ENCODE measurements at regions not wholly inside any gene's neighbourhood (a gene's known extent, or its start where the extent isn't known, plus 50 kb on each side); places are given as distances from the start of the nearest gene placed in this dataset.

GRCh38 chr20:21571841-21572690 is 58.2 kb upstream of the NKX2-2 start:
- FAIRE-seq (no peak), DNase-seq (ENCODE audit: extremely low read depth in 1 of 4, low spot score in 3 of 4) (peak; percentile 25 to 31 (median 26)), ATAC-seq (0 out of 3 replicates have a peak, but pooled peaks have one; percentile 39)
- ChIA-PET CTCF (ENCODE audit: low intra/inter-chr PET ratio) (interaction anchor here (1.0 kb wide), 1 partner anchor 336 kb away, joined by 9 read pairs; no protein-coding TSS in a partner anchor), POLR2A (interaction anchor here (0.6 kb wide), 1 partner anchor 151 kb away, joined by 3 read pairs; no protein-coding TSS in a partner anchor)
- Histone ChIP-seq H3K4me2 (ENCODE audit: insufficient read depth, low read length) (no peak overlapping the region), H3K36me3 (ENCODE audit: control insufficient read depth, insufficient read depth, low read length) (no peaks in the 10 kb centered on the region), H3K27ac (ENCODE audit: extremely low read depth, low read depth, low read length) (no peak overlapping the region), H3K9me3 (replicated peaks; ENCODE audit: control insufficient read depth, insufficient read depth, low read depth, low read length) (no peaks in the 10 kb centered on the region), H3K79me2 (ENCODE audit: control insufficient read depth, insufficient read depth, low read length) (no peaks in the 10 kb centered on the region), H2AFZ (ENCODE audit: low read depth, low read length) (no peak overlapping the region), H3K9ac (ENCODE audit: insufficient read depth in 1 of 2, low read depth in 2 of 2, low read length in 2 of 2) (no peak overlapping the region), H4K20me1 (replicated peaks; ENCODE audit: control insufficient read depth, insufficient read depth, low read length) (no peaks in the 10 kb centered on the region), H3K9me1 (ENCODE audit: control insufficient read depth, insufficient read depth, low read length) (no peaks in the 10 kb centered on the region), H3K4me1 (replicated peaks in 1 of 2; ENCODE audit: control insufficient read depth in 2 of 2, insufficient read depth in 2 of 2, low read length in 2 of 2) (no peaks in the 10 kb centered on the region; a peak in 2 of 5 replicates), H3K27me3 (ENCODE audit: control insufficient read depth in 2 of 2, insufficient read depth in 2 of 2, low read length in 2 of 2) (peaks cover 0 to 5% of the 10 kb centered on the region in 2 experiments; a peak in 2 of 5 replicates), H3K4me3 (no peak overlapping the region)
- in situ Hi-C loops (cut with MboI): no loop called here
- 7% methylated on average over 14 of the region's 15 CpGs for WGBS (ENCODE audit: insufficient coverage, low coverage, missing lambda C conversion rate)
- intact Hi-C loops (cut with micrococcal nuclease): loop anchor here (2.0 kb wide), 1 partner anchor 735 kb away; no protein-coding TSS in a partner anchor
- no TSS peak for BruUV-seq (replicated peaks)
- TF ChIP-seq, protein P1, sequence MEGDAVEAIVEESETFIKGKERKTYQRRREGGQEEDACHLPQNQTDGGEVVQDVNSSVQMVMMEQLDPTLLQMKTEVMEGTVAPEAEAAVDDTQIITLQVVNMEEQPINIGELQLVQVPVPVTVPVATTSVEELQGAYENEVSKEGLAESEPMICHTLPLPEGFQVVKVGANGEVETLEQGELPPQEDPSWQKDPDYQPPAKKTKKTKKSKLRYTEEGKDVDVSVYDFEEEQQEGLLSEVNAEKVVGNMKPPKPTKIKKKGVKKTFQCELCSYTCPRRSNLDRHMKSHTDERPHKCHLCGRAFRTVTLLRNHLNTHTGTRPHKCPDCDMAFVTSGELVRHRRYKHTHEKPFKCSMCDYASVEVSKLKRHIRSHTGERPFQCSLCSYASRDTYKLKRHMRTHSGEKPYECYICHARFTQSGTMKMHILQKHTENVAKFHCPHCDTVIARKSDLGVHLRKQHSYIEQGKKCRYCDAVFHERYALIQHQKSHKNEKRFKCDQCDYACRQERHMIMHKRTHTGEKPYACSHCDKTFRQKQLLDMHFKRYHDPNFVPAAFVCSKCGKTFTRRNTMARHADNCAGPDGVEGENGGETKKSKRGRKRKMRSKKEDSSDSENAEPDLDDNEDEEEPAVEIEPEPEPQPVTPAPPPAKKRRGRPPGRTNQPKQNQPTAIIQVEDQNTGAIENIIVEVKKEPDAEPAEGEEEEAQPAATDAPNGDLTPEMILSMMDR (IDR thresholded peaks at IDR 0.05 in 2 of 3, conservative IDR thresholded peaks at IDR 0.05 in 1 of 3; ENCODE audit: insufficient read depth in 2 of 3, low read depth in 1 of 3, low read length in 3 of 3): peak; percentile 51 to 77 (median 67)
- TF ChIP-seq ETV6 (IDR thresholded peaks at IDR 0.05; ENCODE audit: borderline replicate concordance in 1 of 2, low read depth in 2 of 2, low read length in 1 of 2): no peak
- TF ChIP-seq ETV6 (CRISPR knock-in tag; IDR thresholded peaks at IDR 0.05; ENCODE audit: borderline replicate concordance): no peak
- TF ChIP-seq MCM3 (IDR thresholded peaks at IDR 0.05): no peak
- peak; percentile 29; the same call in 1 of the 2 replicates for TF ChIP-seq SMC3 (conservative IDR thresholded peaks at IDR 0.05; ENCODE audit: insufficient read depth, low read depth, low read length)
- TF ChIP-seq SIX5 (IDR thresholded peaks at IDR 0.05; ENCODE audit: borderline replicate concordance in 1 of 2, insufficient read depth in 1 of 2, low read depth in 1 of 2, low read length in 2 of 2): no peak
- no peak for TF ChIP-seq RFX5 (IDR thresholded peaks at IDR 0.05; ENCODE audit: low read depth, low read length)
- no peak for TF ChIP-seq FOS (IDR thresholded peaks at IDR 0.05; ENCODE audit: extremely low read depth, insufficient read length)
- TF ChIP-seq VEZF1 (CRISPR knock-in tag; IDR thresholded peaks at IDR 0.05): 0 out of 2 replicates have a peak, but pooled peaks have one; percentile 22
- peak; percentile 27 to 53 for TF ChIP-seq RAD21 (CRISPR knock-in tag; conservative IDR thresholded peaks at IDR 0.05 in 1 of 2, IDR thresholded peaks at IDR 0.05 in 1 of 2)
- TF ChIP-seq, protein P2, sequence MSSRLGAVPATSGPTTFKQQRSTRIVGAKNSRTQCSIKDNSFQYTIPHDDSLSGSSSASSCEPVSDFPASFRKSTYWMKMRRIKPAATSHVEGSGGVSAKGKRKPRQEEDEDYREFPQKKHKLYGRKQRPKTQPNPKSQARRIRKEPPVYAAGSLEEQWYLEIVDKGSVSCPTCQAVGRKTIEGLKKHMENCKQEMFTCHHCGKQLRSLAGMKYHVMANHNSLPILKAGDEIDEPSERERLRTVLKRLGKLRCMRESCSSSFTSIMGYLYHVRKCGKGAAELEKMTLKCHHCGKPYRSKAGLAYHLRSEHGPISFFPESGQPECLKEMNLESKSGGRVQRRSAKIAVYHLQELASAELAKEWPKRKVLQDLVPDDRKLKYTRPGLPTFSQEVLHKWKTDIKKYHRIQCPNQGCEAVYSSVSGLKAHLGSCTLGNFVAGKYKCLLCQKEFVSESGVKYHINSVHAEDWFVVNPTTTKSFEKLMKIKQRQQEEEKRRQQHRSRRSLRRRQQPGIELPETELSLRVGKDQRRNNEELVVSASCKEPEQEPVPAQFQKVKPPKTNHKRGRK (tag; IDR thresholded peaks at IDR 0.05): no peak
- TF ChIP-seq NFATC3 (IDR thresholded peaks at IDR 0.05): no peak

Measured in K562 (cell line).